Hematopoietic multipotent progenitor cell treated with erythropoietin and hydrocortisone succinate and interleukin-3 and kit ligand, for 15 days (in vitro differentiated cells): ENCODE measurements at regions not wholly inside any gene's neighbourhood (a gene's known extent, or its start where the extent isn't known, plus 50 kb on each side); places are given as distances from the start of the nearest gene placed in this dataset.
"Not testable (repeated sequence)": the region's sequence is repeated elsewhere in the genome, so short reads cannot be mapped to it uniquely, and the experiment has no call there.

Experiments used
- DNase-seq: peaks from one replicate; pipeline ENCODE4 v3.0.0-alpha.2; 2015; ENCODE audit warnings: low spot score

DNA sequence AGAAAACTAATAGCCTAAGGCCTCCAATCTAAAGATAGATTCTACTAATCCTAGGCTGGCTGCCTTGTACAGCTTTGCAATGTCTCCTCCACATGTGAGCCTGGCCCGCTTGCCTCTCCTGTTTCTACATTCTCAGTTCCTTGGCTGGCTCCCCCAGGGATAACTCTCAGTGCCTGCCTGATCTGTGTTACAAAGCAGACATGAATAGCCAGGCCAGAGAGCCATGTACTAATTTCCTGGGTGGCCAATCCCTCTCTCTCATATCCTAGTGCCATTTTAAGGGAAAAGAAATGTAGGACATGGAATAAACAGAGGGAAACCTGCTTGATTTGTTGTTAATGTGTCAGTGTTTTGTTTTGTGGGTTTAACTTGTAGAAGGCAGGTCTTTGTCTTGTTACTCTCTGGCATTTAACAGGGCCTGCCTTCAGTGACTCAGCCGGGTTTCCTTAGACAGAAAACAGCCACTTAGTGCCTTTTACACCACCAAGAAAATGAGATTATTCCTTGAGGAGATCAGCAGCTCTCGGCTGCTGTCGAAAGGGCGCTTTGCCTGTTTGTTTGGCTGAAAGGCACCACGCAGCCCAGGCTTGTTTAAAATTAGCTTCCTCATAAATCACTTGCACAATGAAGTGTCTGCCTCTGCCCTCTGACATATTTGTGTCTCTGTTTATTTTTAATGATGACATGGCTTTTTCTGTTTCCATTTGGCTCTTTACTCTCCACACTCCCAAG is 702.7 kb downstream of the MAFB start:
- DNase-seq: no peak

DNA sequence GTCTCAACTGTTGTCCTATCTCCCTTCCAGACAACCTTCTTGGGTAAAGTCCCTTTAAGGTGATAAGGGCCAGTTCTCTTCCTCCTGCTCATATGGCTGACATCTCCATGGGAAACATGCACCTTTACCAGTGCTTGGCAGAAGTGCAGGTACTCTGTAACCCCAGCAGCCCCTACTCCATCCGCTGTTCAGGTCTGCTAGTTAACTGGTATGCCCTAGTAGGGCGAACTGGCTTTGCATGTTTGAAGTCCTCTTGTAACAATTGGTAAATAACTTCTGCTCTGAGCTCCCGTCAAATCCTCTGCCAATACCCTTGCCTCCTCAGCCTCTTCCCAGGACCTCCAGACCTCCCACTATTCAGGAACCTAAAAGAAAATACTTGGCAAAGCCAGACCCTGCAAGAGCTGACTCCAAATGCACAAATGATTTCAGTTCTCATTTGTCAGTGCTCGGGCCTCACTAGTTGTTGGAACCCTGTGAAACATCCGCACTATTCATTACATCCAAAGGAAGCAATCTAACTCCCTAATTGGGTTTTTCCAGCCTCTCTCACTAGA is 703.7 kb downstream of the MAFB start:
- DNase-seq: no peak

DNA sequence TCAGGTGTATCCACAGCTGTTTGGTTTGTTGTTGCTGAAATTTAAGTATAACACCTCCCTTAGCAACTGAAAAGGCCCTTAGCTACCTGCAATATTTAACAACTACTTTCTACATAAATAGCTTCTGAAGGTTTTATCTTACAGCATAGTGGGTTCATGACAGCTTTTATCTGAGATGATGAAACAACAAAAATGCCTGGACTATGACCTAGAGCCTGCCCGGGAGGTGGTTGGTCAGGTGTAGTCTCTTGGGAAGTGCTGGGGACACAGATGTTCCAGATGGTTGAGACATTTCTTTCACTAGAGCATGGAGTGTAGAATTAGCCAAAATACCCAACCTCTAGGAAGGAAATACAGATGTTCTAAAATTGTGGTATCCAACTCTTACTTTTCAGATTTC is 705.4 kb downstream of the MAFB start:
- DNase-seq: no peak

DNA sequence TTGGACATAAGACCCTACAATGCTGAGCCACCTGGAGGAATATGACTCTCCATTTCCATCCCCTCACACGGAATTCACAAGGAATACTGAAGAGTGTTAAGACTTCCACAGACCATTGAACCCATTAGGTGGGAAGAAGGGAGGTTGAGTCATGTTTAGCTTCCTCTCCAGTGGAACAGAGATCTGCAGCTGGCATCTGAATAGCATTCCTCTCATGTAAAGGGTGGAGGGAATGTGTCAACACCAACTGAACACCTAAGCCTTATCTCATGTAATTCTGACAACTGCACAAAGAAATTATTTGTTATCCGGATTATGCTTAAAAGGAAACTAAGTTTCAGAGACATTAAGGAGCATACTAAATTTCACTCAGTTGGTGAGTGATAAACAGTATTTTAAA is 705.9 kb downstream of the MAFB start:
- DNase-seq: no peak

DNA sequence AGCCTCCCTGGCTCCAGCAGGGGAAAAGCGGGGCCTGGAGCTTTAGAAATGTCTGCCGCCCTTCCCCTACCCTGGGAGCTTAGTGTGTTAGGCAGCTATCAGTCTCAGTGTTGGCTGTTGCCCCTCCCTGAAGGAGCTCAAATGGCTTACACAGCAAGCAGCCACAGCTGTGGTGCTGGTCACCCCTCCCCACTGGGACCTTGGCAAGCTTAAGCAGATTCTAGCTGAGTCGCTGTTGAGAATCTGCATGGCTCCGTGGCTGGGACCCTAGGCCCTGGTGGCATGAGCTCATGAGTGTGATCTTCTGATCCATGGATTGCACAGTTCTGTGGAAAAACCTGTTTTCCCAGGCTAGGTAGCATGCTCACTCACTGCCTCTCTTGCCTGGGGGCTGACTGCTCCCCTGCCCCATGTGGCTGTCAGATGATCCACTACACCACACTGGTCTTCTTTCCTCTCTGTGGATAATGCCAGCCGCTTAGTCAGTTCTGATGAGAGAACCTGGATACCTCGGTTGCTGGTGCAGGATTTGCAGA is 714.0 kb downstream of the MAFB start:
- DNase-seq: no peak

DNA sequence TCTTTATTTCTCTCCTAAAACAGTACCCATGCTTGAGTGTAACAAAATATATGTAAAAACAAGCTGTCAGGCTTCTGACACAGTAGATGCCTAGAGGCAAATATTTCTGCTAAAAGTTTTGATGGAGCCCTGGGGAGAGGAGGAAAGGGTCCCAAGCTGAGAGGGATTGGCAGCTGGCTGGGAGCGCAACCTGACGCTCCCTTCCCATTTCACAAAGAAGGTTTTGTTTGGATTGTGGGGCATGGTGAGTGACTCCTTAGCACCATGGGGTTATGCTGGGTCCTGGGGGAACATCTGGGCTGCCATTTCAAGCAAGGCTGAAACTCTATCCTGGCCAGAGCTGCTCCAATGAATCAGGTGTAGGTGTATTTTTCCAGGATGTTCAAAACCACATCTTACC is 720.5 kb downstream of the MAFB start:
- DNase-seq: no peak

DNA sequence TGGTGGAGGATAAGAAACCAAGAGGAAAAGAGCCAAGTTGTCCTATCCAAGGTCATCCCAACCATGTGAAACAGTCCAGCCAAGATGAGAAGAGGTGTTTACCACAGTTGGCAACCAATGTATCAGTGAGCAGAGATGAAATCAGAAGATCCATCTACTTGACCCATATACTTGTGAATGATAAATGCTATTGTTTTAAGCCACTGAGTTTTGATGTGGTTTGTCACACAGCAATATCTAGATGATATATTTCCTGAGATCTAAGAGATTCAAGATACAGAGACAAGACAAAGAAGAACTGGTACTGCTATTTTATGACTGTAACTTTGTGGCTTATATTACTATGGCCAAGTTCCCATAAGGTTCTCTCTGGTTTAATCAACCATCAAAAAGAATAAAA is 721.2 kb downstream of the MAFB start:
- DNase-seq: no peak

DNA sequence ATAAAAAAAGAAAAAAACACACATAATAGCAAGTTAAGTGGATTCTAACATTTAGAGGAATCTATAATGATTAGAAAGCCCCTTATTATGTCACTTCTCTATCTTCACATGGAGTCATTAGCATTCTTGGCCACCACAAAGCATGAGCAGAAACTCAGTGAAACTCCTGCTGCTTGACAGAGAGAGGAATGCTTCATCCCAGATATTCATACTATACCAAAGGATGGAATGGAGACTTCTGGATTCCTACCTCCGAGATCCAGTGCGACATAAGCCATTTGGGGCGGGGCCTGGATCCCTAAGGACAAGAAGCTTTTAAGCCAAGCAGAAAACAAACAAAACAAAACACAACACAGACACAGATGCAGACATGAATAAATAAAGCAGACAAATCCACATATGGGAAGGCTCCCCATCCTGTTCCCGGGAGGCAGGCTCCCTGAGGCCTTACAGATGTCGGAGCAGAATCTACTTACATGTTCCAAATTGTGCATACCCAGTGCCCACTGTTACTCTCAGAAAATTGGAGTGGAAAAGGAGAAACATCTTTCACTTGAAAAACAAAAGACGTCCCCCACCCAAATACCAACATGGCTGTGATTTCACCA is 727.3 kb downstream of the MAFB start:
- DNase-seq: no peak

DNA sequence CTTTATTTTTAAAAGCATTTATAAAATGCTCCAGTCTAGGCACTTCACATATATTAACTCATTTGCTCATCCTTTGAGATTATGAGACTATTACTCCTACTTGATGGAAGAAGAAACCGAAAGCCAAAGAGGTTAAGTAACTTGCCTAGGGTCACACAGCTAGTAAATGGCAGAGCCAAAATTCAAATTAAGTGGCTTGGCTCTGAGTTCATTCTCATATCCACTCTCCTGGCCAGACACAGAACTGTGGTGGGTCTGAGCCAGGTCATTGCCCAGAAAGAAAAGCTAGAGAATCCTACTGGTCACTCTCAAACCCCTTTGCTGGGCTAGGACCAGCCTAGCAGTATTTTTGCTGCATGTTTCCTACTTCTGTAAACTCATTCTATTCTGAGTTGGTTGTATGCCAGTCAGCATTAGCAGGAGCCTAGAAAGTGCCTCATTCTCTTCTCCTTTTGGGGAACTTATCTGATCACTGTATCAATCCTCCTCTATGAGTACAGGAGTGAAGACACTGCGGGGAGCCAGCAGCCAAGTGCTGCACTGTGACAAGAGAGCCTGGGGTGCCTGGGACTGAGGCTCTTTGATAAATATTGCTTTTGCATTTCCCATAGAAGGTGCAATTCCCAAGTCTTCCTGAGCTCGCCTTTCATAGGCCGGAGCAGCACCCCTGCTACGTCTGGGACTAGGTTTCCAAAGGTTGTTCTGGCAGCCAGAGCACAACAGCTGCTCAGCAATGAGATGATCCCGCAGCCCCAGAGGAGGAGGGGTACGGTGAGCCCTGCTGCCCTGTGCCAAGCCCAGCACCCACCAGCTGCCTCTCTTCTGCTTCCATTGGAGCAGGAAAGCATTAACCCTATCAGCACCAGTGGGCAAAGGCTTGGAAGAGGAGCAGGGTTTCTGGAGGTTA is 728.3 kb downstream of the MAFB start:
- DNase-seq: no peak

DNA sequence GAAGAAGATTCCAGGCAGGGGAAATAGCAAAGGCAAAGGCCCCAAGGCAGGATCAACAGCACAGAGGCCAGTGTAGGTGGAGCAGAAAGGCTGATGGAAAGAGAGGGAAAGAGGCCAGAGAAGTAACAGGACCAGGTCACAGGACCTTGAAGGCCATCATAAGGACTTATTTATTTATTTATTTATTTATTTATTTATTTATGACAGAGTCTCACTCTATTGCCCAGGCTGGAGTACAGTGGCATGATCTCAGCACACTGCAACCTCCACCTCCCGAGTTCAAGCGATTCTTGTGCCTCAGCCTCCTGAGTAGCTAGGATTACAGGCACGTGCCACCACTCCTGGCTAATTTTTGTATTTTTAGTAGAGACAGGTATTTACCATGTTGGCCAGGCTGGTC is 731.1 kb downstream of the MAFB start:
- DNase-seq: not testable (repeated sequence)

DNA sequence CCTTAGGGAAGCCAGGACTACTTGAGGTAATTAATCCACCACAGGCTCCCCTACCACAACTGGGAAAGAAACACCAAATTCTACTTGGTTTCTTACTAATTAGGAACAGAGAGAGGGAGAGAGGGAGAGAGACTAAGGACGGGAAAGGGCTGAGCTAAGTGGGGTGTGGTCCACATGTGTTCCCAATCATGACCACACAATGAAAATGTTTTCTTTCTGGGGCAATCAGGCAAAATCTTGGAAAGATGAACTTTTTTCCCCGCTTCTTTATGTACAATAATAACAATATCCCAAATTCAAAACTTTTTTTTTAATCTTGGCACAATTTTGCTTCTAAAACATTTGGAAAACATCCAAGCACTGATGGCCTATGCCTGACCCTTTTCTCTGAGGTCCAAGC is 734.4 kb downstream of the MAFB start:
- DNase-seq: no peak

DNA sequence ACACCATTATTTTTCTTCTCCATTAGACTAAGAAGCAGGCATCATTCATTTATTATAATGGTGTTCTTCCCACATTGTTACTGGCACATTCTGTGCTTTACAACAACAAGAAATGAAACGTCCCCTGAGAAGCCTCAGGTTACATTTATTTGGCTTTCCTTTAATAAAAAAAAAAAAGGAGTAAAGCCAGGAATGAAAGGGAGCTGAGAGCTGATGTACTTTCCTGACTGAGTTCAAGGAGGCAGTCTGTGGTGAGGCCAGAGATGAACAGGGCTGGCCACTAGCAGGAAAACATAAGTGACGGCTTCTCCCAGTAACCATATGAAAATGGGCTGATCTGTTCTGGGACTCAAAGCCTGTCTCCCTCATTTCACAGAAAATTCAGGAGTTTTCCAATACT is 742.1 kb downstream of the MAFB start:
- no peak for DNase-seq

DNA sequence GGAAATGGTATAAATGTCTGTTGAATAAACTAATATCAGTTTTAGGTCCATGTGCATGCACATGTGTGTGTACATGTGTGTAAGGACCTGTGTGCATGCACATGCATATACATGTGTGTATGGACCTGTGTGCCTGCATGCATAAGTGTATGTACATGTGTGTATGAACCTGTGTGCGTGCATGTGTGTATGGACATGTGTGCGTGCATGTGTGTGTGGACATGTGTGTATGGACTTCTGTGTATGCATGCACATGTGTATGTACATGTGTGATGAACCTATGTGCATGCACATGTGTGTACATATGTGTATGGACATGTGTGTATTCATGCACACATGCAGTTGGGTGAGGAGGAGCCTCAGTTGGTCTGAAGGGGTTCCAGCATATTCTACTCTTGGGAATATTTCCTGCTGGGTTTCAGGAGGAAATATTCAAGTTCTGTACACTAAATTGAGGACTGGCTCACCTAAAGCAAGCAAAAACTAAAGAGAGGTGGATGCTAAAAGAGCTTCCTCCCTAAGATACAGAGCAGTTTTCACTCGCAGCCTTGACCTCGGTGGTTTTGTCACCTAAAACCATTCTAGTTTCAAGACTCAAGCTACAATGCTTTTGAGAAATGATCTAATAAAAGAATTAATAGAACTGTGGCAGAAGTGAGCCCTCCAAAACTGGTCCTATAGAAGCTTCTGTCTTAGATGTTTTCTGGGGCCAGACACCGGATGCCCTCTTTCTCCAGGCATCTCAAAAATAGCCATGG is 742.8 kb downstream of the MAFB start:
- DNase-seq: no peak

DNA sequence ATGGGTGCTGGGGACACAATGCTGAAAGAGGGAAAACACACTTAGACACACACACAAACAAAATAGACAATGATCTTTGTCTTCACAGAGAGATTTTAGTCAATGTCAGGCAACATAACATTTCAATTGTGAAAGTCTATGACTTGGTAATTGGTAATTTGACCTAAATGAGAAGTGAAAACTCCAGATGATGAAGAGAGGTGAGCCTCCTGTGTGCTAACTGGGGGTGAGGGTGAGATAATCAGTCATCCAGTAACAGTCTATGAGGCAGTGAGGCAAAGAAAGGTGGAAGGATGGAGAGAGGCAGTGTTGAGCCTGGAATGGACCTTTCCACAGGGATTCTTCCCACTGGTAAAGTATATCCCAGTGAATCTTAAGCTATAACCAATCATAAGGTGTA is 744.2 kb downstream of the MAFB start:
- no peak for DNase-seq

DNA sequence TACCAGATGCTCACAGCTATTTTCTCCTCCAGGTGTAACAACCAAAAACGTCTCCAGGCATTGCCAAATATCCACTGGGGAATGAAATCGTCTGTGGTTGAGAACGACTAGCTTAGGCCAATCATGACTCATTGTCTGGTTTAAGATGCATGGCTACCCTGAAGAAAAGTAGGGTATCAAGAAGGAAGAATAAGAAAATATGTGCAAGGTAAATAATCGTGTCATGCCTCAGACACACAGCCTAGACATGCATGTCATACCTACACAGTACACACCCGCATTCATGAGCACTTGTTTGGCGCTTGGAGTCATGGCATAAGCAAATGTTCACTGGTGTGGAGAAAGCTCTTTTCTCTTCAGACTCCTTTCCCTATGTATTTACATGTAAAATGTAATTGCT is 745.7 kb downstream of the MAFB start:
- DNase-seq: no peak

DNA sequence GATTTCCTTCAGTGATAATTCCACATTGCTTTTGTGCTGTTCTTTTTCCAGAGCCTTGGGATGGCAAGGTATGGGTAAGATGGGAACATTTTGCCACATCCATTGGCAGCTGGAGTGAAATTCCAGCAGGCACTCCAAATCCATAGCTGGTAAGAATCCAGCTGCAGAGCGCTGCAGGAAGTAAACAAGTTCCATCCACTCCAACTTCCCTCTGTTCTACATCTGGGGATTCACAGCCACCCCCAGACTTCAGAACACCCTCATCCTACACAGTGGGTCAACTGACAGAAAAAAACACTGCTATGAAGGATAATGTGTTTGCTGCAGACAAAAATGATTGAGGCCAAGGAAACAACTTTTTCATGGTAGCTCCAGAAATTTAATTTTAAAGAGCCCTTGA is 747.8 kb downstream of the MAFB start:
- no peak for DNase-seq

DNA sequence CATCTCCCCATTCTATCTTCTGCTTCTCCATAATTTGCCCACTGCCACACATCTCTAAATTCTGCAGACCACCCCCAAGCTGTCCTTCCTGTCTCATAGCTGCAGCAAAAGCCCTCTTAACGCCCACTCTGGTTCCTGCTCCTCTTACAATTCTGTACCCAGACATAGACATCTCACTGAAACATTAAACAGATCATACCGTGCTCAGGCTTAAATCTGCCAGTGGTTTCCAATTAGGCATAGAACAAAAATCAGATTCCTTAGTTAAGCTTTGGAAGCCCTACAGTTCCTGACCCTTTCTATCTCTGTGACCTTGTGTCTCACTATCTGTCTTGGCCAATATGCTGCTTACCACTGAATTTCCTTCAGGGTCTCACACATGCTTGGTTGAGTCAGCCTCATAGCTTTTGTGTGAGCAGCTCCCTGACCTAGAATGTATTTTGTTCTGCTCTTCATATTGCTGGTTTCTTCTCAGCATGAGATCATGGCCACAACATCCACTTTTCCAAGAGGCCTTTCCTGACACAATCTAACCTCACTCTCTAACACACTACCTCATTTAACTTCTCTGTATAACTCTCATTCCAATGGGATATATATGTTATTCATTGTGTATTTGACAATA is 749.7 kb downstream of the MAFB start:
- DNase-seq: no peak

DNA sequence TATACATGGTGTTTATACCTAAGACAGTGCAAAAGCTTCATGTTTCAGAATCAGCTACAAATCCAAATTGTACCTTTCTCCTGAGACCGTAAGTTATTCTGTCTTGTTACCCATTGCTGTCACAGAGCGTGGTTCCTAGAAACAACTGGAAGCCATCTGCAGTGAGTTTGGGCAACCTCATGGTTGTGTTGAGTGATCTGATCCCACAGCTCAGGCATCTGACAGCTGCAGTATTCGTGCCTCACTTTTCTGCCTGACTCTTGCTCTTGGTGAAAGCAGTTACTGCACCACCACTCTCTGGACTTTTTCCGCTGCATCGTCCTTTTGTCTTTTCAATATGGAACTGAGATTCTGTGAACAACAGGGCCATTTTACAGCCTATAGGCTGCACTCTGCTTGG is 752.6 kb downstream of the MAFB start:
- no peak for DNase-seq

DNA sequence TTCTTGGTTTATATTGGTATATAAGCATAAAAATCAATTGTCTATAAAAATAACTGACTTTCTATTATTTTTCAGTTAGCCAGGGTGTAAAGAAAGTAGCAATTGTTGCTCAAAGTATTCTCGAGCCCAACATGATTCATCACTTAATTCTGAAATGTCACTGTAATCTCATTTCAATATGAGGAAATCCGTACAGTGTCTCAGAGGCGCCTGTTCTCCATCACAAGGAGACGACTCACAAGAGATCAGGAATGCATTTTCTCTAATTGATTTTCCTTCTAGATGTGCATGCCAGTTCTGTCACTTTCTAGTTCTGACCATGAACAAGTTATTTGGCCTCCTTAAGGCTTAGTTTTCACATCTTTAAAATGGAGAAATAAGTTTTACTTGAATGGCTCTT is 753.1 kb downstream of the MAFB start:
- no peak for DNase-seq

DNA sequence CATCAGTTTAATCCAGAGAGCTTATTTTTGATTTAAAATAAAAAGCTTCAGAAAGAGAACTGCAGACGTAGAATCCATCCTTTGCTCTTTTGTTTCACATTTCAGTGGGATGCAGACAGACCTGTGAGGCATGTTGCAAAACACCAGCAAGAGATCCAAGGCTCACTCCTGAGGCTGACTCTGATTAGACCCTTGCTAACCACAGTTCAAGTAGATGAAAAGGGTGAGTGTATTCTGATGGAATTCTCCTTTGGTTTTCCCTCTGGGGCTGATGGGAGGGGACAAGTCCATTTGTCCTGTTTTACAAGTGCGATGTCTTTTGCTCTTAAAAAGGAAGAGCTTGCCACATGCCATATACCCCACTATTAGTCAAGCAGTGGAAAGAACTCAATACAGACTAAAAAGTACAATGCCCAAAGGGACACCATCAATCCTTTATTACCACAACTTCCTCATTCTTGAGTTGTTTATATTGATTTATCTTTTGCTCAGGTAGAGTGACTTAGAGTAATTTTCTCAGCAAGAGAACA is 772.7 kb downstream of the MAFB start:
- no peak for DNase-seq

DNA sequence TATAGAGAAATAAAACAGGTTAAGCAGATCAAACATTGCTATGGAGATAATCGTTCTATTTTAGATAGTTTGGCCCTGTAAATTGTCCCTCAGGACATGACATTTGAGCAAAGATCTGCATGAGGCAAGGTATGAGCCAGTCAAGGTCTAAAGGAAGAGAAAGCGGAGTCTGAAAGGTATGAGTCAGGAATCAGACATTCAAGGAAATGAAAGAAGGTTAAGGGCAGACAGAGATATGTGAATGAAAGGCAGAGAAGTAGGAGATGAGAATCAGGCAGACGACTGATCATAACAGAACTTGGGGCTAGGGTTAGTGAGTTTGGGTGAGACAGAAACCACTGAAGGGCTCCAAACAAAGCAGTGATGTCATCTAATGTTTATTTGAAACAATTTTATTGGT is 775.8 kb downstream of the MAFB start:
- DNase-seq: no peak
